GM18907 (cell line): ENCODE measurements at regions not wholly inside any gene's neighbourhood (a gene's known extent, or its start where the extent isn't known, plus 50 kb on each side); places are given as distances from the start of the nearest gene placed in this dataset.
A peak's percentile ranks its signal among the peaks of the same experiment; 100 is the strongest.

Experiments used
- ATAC-seq: cut with Tn5 transposase; IDR thresholded peaks from one replicate; pipeline ENCODE4 v1.9.1; 2021; ENCODE audit warnings: mild to moderate bottlenecking, moderate library complexity; ENCODE audit not compliant: unreplicated experiment

GRCh38 chr10:124346831-124347230 is 71.9 kb downstream of the OAT start:
- ATAC-seq = no peak

- ATAC-seq = no peak
These were observed 73.2 kb downstream of the OAT start for GRCh38 chr10:124345521-124345920.

- no peak for ATAC-seq
These were observed 73.8 kb downstream of the OAT start for GRCh38 chr10:124344931-124345330.

GRCh38 chr10:124344266-124344590 is 74.5 kb downstream of the OAT start:
- no peak for ATAC-seq

DNA sequence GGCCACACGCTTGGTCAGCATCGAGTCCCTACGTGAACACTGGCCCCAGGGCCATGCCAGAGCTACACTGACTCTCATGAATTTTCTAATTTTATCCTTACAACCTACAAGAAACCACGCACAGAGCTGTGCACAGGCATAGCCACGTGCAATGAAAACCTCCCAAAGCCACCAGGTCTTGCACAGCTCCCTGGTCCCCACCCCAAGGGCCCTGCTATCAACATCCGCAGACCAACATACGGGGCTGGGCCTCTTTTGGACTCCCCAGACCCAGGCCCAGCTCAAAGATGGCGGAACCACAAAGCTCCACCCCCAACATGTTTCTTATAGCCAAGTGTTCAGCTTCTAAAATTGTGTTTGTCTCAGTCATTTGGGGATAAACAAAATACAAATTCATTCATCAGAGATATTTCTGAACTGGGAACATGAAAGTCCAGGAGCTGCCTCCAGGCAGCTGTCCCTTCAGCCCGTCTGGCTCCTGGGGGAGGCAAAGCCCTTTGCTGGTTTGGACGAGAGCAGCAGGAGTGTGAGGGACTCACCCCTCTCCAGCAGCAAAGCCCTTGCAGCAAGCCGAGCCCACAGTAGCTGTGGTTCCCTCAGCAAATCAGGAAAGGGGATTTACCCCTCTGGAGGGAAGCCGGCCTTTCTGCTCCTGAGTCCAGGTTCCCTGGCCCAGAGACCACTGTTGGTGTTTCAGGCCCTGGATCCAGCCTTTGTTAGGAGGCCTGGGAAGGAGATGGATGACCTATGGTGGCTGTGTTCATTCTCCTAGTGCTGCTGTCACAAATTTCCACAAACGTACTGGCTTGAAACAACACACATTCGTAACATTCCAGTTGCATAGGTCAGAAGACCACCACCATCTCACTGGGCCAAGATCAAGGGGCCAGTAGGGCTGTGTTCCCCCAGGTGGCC is 75.1 kb downstream of the OAT start:
- ATAC-seq = no peak

DNA sequence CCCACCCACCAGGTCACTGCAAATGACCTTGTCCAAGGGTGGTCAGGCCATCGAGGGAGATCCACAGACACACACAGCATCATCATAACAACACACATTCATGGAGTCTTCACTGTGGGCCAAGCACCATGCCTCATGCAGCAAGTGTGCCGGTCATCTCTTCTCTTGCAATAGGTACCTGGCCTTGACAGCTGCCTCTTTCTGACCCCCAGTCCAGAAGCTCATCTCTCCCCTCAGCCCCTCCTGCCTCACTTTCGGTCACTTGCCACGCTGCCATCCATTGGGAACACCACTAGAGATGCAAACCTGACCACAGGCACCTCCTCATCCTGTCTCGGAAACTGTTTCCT is 75.9 kb downstream of the OAT start:
- no peak for ATAC-seq

DNA sequence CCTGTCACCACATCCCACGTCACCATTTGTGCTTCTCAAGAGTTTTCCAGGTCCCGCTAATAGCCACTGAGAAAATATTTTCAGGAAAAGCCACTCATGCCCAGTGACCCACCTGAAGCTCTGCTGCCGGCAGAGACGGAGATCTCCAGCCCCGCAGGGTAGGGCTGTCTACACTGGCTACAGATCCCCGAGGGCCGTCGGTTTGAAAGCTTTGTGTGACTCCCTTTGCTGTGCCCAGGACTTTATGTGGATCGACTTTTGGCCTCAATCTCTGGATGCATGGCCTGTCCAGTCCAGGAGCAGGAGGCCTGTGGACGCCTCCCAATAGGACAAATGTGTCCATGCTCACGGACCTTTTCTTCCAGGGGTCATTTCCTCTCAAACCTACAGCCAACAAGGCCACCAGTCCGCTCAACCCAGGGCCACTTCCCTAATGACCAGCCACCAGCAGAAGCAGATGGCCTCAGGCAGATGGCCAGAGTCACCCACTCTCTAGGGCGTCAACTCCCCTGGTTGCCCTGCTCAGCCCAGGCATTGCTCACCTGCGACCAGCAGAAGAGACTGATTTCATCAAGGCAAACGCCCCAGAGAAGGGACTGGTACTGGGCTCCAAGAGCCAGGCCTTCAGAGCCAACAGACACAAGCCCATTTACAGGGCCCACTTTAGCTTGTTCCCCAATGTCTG is 76.4 kb downstream of the OAT start:
- no peak for ATAC-seq

DNA sequence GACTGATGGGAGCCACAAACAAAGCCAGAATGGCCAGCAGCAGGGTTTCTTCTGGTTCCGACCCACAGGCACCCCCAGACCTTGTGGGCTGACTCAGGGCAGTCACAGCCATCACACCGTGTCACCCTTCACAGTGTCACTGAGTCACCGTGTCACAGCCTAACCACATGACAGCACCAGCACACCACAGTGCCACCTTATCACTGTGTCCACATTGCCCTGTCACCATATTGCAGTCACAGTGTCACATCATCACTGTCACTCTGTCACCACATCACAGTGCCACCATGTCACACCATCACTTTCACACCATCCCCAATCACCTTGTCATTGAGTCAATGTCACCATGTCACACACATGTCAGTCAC is 77.0 kb downstream of the OAT start:
- peak; percentile 12 for ATAC-seq

GRCh38 chr10:124340033-124340760 is 78.5 kb downstream of the OAT start:
- ATAC-seq = no peak

- no peak for ATAC-seq
These were observed 79.3 kb downstream of the OAT start for GRCh38 chr10:124339119-124340032.

DNA sequence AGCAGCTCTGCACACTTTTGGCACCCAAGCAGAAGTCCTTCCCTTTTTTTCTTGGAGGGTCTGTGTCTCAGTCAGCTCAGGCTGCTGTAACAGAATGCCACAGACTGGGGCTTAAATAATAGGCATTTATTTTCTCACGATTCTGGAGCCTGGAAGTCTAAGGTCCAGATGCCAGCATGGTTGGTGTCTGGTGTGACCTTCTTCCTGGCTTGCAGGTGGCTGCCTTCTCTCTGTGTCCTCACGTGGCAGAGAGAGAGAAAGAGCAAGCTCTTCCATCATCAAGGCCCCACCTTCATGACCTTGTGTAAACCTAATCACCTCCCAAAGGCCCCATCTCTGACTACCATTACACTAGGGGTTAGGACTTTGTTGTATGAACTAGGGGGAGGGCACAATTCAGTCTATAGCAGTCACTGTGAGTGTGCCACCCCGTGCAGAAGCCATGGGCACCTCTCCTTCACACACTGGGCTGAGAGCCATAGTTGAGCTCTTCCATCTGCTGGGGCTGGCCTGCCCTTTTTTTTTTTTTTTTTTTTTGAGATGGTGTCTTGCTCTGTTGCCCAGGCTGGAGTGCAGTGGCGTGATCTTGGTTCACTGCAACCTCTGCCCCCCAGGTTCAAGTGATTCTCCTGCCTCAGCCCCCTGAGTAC is 80.3 kb downstream of the OAT start:
- no peak for ATAC-seq

DNA sequence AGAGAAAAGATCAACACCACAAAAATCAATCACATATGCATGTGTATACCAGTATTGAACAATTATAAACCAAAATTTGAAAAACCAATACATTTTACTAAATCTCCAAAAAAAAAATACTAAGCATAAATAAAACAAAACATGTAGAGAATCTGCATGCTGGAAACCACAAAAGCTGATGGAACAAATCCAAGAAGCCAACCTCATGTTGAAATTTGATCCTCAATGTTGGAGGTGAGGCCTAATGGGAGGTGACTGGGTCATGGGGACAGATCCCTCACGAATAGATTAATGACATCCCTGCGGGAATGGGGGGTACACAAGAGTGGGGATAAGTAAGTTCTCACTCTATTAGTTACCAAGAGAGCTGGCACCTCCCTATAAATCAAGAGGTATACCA is 82.5 kb downstream of the OAT start:
- ATAC-seq = no peak

GRCh38 chr10:124333931-124334330 is 84.8 kb downstream of the OAT start:
- ATAC-seq = no peak

GRCh38 chr10:124332426-124332825 is 86.3 kb downstream of the OAT start:
- no peak for ATAC-seq

DNA sequence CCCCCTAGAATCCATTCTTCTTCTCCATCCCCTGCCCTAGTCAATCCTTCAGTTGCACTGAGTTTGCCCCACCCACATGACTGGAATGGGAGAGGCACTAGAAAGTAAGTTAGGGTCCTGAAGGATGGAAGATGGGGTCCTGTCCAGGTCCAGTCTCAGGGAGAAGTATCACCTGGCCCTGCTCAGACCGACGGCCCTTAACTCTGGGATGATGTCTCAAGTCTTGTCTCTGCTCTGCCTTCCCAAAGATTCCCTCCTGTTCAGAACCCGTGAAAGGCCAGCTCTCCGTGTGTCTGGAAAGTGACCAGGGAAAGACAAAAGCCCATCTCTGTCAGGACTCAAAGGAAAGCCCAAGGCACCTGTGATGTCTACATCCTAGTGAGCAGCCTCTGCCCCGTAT is 88.8 kb downstream of the OAT start:
- ATAC-seq = no peak

DNA sequence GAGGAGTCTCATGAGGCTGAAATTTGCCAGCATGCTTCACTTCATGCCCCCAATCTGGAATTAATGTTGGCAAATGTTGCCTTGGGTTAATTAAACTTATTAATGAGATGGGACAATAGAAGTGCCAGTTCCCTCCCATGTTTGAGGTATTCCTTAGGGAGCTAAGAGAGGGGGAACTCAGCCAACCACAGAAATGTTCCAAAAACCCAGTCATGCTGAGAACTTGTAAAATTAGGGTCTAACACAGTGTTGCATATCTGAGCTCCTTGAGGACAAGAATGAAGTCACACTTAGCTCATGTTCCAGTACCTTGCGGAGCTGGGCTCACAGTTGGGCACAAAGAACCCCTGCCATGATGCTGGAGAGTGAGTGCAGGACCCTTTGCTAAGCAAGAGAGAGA is 89.4 kb downstream of the OAT start:
- no peak for ATAC-seq

- no peak for ATAC-seq
These were observed 90.1 kb downstream of the OAT start for GRCh38 chr10:124328477-124329220.

- ATAC-seq = no peak
These were observed 92.6 kb downstream of the OAT start for GRCh38 chr10:124325998-124326636.

- ATAC-seq = no peak
These were observed 93.1 kb downstream of the OAT start for GRCh38 chr10:124325633-124325914.
